ENCODE measurements at regions not wholly inside any gene's neighbourhood (a gene's known extent, or its start where the extent isn't known, plus 50 kb on each side); places are given as distances from the start of the nearest gene placed in this dataset.

DNA sequence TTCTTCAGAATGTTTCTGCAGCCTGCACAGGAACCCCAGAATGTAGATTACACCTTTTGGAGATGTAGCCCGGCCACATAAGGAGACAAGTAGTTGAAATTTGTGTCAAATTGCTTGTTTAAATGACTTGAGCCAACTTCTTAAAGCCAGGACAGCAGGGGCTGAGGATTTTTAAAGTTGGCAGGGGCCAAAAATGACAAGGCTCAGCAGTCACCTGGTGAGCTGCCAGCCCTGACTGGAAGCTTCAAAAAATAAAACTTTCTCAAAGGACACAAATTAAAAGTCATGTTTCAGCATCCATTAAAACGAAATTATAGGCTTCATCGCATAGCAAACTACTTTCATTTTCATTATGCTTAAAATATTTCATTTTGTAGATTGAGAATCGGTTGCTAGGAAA is 340.3 kb upstream of the WWC1 start:
- H3K9me1 ChIP-seq (replicated peaks; ENCODE audit: control insufficient read depth, extremely low read depth, insufficient read depth, low read length): no peaks in the 10 kb centered on the region
- H3K4me2 ChIP-seq (ENCODE audit: insufficient read depth, low read length): no peak overlapping the region
- no peaks in the 10 kb centered on the region for H3K79me2 ChIP-seq (ENCODE audit: control insufficient read depth, insufficient read depth, low read length)
- no peaks in the 10 kb centered on the region for H3K36me3 ChIP-seq (ENCODE audit: control insufficient read depth in 2 of 2, extremely low read depth in 1 of 2, insufficient read depth in 2 of 2, low read length in 2 of 2)
- no peak overlapping the region for H3K27ac ChIP-seq (ENCODE audit: insufficient read depth, low read depth, low read length)
- H4K20me1 ChIP-seq (replicated peaks; ENCODE audit: control insufficient read depth, extremely low read depth, insufficient read depth, low read length): no peaks in the 10 kb centered on the region
- H3K4me3 ChIP-seq (replicated peaks in 1 of 3; ENCODE audit: insufficient read depth in 1 of 3, low read depth in 1 of 3, low read length in 3 of 3): no peak overlapping the region
- no peak overlapping the region for H3K9ac ChIP-seq (replicated peaks; ENCODE audit: extremely low read depth, insufficient read depth, low read length)
- no peaks in the 10 kb centered on the region for H3K4me1 ChIP-seq (ENCODE audit: control insufficient read depth, extremely low read depth, insufficient read depth, low read length)
- dilution Hi-C loops (cut with MboI; ENCODE audit: extremely low pct_ligation_motif_present, low sequenced_read_pairs): no loop called here
- DNase-seq (ENCODE audit: low read depth, low spot score) (no peak), FAIRE-seq (no peak)
- no peak overlapping the region for H2AFZ ChIP-seq (ENCODE audit: low read depth, low read length)
- ChIA-PET CTCF (no interaction called here), POLR2A (no interaction called here)
- intact Hi-C loops (cut with micrococcal nuclease): no loop called here
- no peak for TF ChIP-seq POLR2AphosphoS5 (IDR thresholded peaks at IDR 0.05; ENCODE audit: insufficient read depth, low read depth, low read length)
- no peak for TF ChIP-seq POLR2A (IDR thresholded peaks at IDR 0.05; ENCODE audit: low read depth, low read length)
- TF ChIP-seq JUN (IDR thresholded peaks at IDR 0.05; ENCODE audit: borderline replicate concordance, insufficient read depth, insufficient read length, low read depth): no peak
- no peak for TF ChIP-seq FOS (IDR thresholded peaks at IDR 0.05; ENCODE audit: borderline replicate concordance, insufficient read depth, low read length)
- TF ChIP-seq, protein P1, sequence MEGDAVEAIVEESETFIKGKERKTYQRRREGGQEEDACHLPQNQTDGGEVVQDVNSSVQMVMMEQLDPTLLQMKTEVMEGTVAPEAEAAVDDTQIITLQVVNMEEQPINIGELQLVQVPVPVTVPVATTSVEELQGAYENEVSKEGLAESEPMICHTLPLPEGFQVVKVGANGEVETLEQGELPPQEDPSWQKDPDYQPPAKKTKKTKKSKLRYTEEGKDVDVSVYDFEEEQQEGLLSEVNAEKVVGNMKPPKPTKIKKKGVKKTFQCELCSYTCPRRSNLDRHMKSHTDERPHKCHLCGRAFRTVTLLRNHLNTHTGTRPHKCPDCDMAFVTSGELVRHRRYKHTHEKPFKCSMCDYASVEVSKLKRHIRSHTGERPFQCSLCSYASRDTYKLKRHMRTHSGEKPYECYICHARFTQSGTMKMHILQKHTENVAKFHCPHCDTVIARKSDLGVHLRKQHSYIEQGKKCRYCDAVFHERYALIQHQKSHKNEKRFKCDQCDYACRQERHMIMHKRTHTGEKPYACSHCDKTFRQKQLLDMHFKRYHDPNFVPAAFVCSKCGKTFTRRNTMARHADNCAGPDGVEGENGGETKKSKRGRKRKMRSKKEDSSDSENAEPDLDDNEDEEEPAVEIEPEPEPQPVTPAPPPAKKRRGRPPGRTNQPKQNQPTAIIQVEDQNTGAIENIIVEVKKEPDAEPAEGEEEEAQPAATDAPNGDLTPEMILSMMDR (IDR thresholded peaks at IDR 0.05; ENCODE audit: extremely low read depth in 1 of 2, insufficient read depth in 1 of 2, low read depth in 1 of 2, low read length in 2 of 2): no peak
- no peak for TF ChIP-seq MYC (IDR thresholded peaks at IDR 0.05; ENCODE audit: low read depth, low read length)
- TF ChIP-seq EZH2 (IDR thresholded peaks at IDR 0.05; ENCODE audit: borderline replicate concordance, low read depth, low read length, severe bottlenecking): no peak
- no peak for TF ChIP-seq GATA2 (IDR thresholded peaks at IDR 0.05; ENCODE audit: insufficient read depth, insufficient read length, low read depth, low read length)
- TF ChIP-seq, protein P2, sequence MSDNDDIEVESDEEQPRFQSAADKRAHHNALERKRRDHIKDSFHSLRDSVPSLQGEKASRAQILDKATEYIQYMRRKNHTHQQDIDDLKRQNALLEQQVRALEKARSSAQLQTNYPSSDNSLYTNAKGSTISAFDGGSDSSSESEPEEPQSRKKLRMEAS (IDR thresholded peaks at IDR 0.05; ENCODE audit: insufficient read depth, insufficient read length): no peak
- H3K27me3 ChIP-seq (ENCODE audit: control insufficient read depth in 2 of 2, insufficient read depth in 2 of 2, low read length in 2 of 2): no peaks in the 10 kb centered on the region
- H3K9me3 ChIP-seq (replicated peaks; ENCODE audit: control insufficient read depth, insufficient read depth, low read length): no peaks in the 10 kb centered on the region
- no TSS peak for BruUV-seq (replicated peaks)

Data from endothelial cell of umbilical vein (primary cell).